ENCODE measurements at regions not wholly inside any gene's neighbourhood (a gene's known extent, or its start where the extent isn't known, plus 50 kb on each side); places are given as distances from the start of the nearest gene placed in this dataset.
"Not testable (repeated sequence)": the region's sequence is repeated elsewhere in the genome, so short reads cannot be mapped to it uniquely, and the experiment has no call there.

GRCh38 chr10:47676102-47676501 lies 87.3 kb downstream of the SYT15B start:
- DNase-seq: not testable (repeated sequence)

GRCh38 chr10:47675577-47675976 lies 87.8 kb downstream of the SYT15B start:
- H3K36me3 ChIP-seq (ENCODE audit: control insufficient read depth, insufficient read depth, low read length); H3K4me3 ChIP-seq (ENCODE audit: low read length); DNase-seq; H3K27ac ChIP-seq (ENCODE audit: low read length); H3K27me3 ChIP-seq (ENCODE audit: control insufficient read depth, insufficient read depth, low read length); H3K4me1 ChIP-seq (ENCODE audit: control insufficient read depth, insufficient read depth, low read length); H3K9me3 ChIP-seq (ENCODE audit: control insufficient read depth, low read depth, low read length): not testable (repeated sequence)

More at GRCh38 chr10:47676102-47676501, 87.3 kb downstream of the SYT15B start:
- H3K27me3 ChIP-seq (ENCODE audit: control insufficient read depth, insufficient read depth, low read length); H3K27ac ChIP-seq (ENCODE audit: low read length); H3K4me3 ChIP-seq (ENCODE audit: low read length); H3K4me1 ChIP-seq (ENCODE audit: control insufficient read depth, insufficient read depth, low read length); H3K36me3 ChIP-seq (ENCODE audit: control insufficient read depth, insufficient read depth, low read length); H3K9me3 ChIP-seq (ENCODE audit: control insufficient read depth, low read depth, low read length): not testable (repeated sequence)
- no CpG with 5 or more reads among the region's 1 CpG for WGBS (ENCODE audit: insufficient coverage, low lambda C conversion rate)

GRCh38 chr10:47673128-47673527 lies 90.3 kb downstream of the SYT15B start:
- not testable (repeated sequence) for H3K27me3 ChIP-seq (ENCODE audit: control insufficient read depth, insufficient read depth, low read length); H3K4me3 ChIP-seq (ENCODE audit: low read length); H3K27ac ChIP-seq (ENCODE audit: low read length); DNase-seq; H3K36me3 ChIP-seq (ENCODE audit: control insufficient read depth, insufficient read depth, low read length); H3K4me1 ChIP-seq (ENCODE audit: control insufficient read depth, insufficient read depth, low read length); H3K9me3 ChIP-seq (ENCODE audit: control insufficient read depth, low read depth, low read length)
- no CpG with 5 or more reads among the region's 1 CpG for WGBS (ENCODE audit: insufficient coverage, low lambda C conversion rate)

- not testable (repeated sequence) for H3K27me3 ChIP-seq (ENCODE audit: control insufficient read depth, insufficient read depth, low read length); DNase-seq; H3K4me3 ChIP-seq (ENCODE audit: low read length); H3K36me3 ChIP-seq (ENCODE audit: control insufficient read depth, insufficient read depth, low read length); H3K27ac ChIP-seq (ENCODE audit: low read length); H3K4me1 ChIP-seq (ENCODE audit: control insufficient read depth, insufficient read depth, low read length); H3K9me3 ChIP-seq (ENCODE audit: control insufficient read depth, low read depth, low read length)
- WGBS (ENCODE audit: insufficient coverage, low lambda C conversion rate): no CpG with 5 or more reads among the region's 2 CpGs
Measured at GRCh38 chr10:47670857-47671256, 92.5 kb downstream of the SYT15B start.

GRCh38 chr10:47661955-47662577 lies 101.3 kb downstream of the SYT15B start:
- not testable (repeated sequence) for H3K27ac ChIP-seq (ENCODE audit: low read length); H3K4me1 ChIP-seq (ENCODE audit: control insufficient read depth, insufficient read depth, low read length); H3K36me3 ChIP-seq (ENCODE audit: control insufficient read depth, insufficient read depth, low read length); H3K4me3 ChIP-seq (ENCODE audit: low read length); H3K27me3 ChIP-seq (ENCODE audit: control insufficient read depth, insufficient read depth, low read length); DNase-seq; H3K9me3 ChIP-seq (ENCODE audit: control insufficient read depth, low read depth, low read length)
- WGBS (ENCODE audit: insufficient coverage, low lambda C conversion rate): no CpG with 5 or more reads among the region's 8 CpGs

- no CpG with 5 or more reads among the region's 2 CpGs for WGBS (ENCODE audit: insufficient coverage, low lambda C conversion rate)
- not testable (repeated sequence) for H3K36me3 ChIP-seq (ENCODE audit: control insufficient read depth, insufficient read depth, low read length); H3K9me3 ChIP-seq (ENCODE audit: control insufficient read depth, low read depth, low read length); DNase-seq; H3K27me3 ChIP-seq (ENCODE audit: control insufficient read depth, insufficient read depth, low read length); H3K4me3 ChIP-seq (ENCODE audit: low read length); H3K4me1 ChIP-seq (ENCODE audit: control insufficient read depth, insufficient read depth, low read length); H3K27ac ChIP-seq (ENCODE audit: low read length)
Measured at GRCh38 chr10:47656732-47657131, 106.7 kb downstream of the SYT15B start.

GRCh38 chr10:47654161-47654560 lies 109.2 kb downstream of the SYT15B start:
- DNase-seq; H3K9me3 ChIP-seq (ENCODE audit: control insufficient read depth, low read depth, low read length); H3K4me1 ChIP-seq (ENCODE audit: control insufficient read depth, insufficient read depth, low read length); H3K27ac ChIP-seq (ENCODE audit: low read length); H3K4me3 ChIP-seq (ENCODE audit: low read length); H3K27me3 ChIP-seq (ENCODE audit: control insufficient read depth, insufficient read depth, low read length); H3K36me3 ChIP-seq (ENCODE audit: control insufficient read depth, insufficient read depth, low read length): not testable (repeated sequence)
- WGBS (ENCODE audit: insufficient coverage, low lambda C conversion rate): 38% methylated on average over 1 of the region's 4 CpGs

- H3K27me3 ChIP-seq (ENCODE audit: control insufficient read depth, insufficient read depth, low read length); DNase-seq; H3K36me3 ChIP-seq (ENCODE audit: control insufficient read depth, insufficient read depth, low read length); H3K4me1 ChIP-seq (ENCODE audit: control insufficient read depth, insufficient read depth, low read length); H3K4me3 ChIP-seq (ENCODE audit: low read length); H3K9me3 ChIP-seq (ENCODE audit: control insufficient read depth, low read depth, low read length); H3K27ac ChIP-seq (ENCODE audit: low read length): not testable (repeated sequence)
- WGBS (ENCODE audit: insufficient coverage, low lambda C conversion rate): no CpG with 5 or more reads among the region's 2 CpGs
Measured at GRCh38 chr10:47648594-47648993, 114.8 kb downstream of the SYT15B start.

- not testable (repeated sequence) for H3K4me3 ChIP-seq (ENCODE audit: low read length); H3K9me3 ChIP-seq (ENCODE audit: control insufficient read depth, low read depth, low read length); H3K27ac ChIP-seq (ENCODE audit: low read length); H3K36me3 ChIP-seq (ENCODE audit: control insufficient read depth, insufficient read depth, low read length); H3K27me3 ChIP-seq (ENCODE audit: control insufficient read depth, insufficient read depth, low read length); DNase-seq; H3K4me1 ChIP-seq (ENCODE audit: control insufficient read depth, insufficient read depth, low read length)
- 100% methylated on average over 1 of the region's 3 CpGs for WGBS (ENCODE audit: insufficient coverage, low lambda C conversion rate)
Measured at GRCh38 chr10:47647523-47648101, 115.8 kb downstream of the SYT15B start.

GRCh38 chr10:47646686-47647273 lies 116.6 kb downstream of the SYT15B start:
- not testable (repeated sequence) for H3K4me1 ChIP-seq (ENCODE audit: control insufficient read depth, insufficient read depth, low read length); H3K36me3 ChIP-seq (ENCODE audit: control insufficient read depth, insufficient read depth, low read length); H3K27ac ChIP-seq (ENCODE audit: low read length); H3K4me3 ChIP-seq (ENCODE audit: low read length); H3K27me3 ChIP-seq (ENCODE audit: control insufficient read depth, insufficient read depth, low read length); H3K9me3 ChIP-seq (ENCODE audit: control insufficient read depth, low read depth, low read length)
- WGBS (ENCODE audit: insufficient coverage, low lambda C conversion rate): no CpG with 5 or more reads among the region's 2 CpGs
- DNase-seq: peak in 1 of 2 donors; percentile 34

GRCh38 chr10:47626975-47627374 lies 103.5 kb upstream of the AGAP9 start:
- no CpG with 5 or more reads among the region's 1 CpG for WGBS (ENCODE audit: insufficient coverage, low lambda C conversion rate)

More at GRCh38 chr10:47626975-47627374, 103.5 kb upstream of the AGAP9 start:
- not testable (repeated sequence) for H3K36me3 ChIP-seq (ENCODE audit: control insufficient read depth, insufficient read depth, low read length); H3K4me3 ChIP-seq (ENCODE audit: low read length); H3K4me1 ChIP-seq (ENCODE audit: control insufficient read depth, insufficient read depth, low read length); DNase-seq; H3K27me3 ChIP-seq (ENCODE audit: control insufficient read depth, insufficient read depth, low read length); H3K9me3 ChIP-seq (ENCODE audit: control insufficient read depth, low read depth, low read length); H3K27ac ChIP-seq (ENCODE audit: low read length)
